Gastrocnemius medialis (tissue), 4 donors: ENCODE measurements at regions not wholly inside any gene's neighbourhood (a gene's known extent, or its start where the extent isn't known, plus 50 kb on each side); places are given as distances from the start of the nearest gene placed in this dataset.

Experiments used
- ATAC-seq, 2 donors: fragments of 150-250 bp; one replicate each; pipeline ENCODE4 v1.9.1; 2016
- DNase-seq, 2 donors: peaks; one replicate each; pipeline ENCODE4 v3.0.0-alpha.2; 2019
- H3K27ac ChIP-seq, 4 donors: fragments of 200-600 bp; sonication (generic); 1 replicate in 1 of 4; 2 replicates in 3 of 4; pipeline ENCODE4 v1.5.1; 2016 to 2018; ENCODE audit warnings: mild to moderate bottlenecking in 2 of 4, moderate library complexity in 1 of 4
- H3K27me3 ChIP-seq, 3 donors: fragments of 200-600 bp; sonication (generic) in 2 of 3; 1 replicate in 1 of 3; 2 replicates in 2 of 3; pipeline versions ENCODE4 v1.5.1 to v1.6.0; 2016 to 2019; ENCODE audit warnings: mild to moderate bottlenecking in 1 of 3, moderate library complexity in 1 of 3
- H3K36me3 ChIP-seq, 2 donors: fragments of 200-600 bp; sonication (generic) in 1 of 2; one replicate each; pipeline ENCODE4 v1.5.1; 2017 to 2018
- H3K4me1 ChIP-seq, 2 donors: fragments of 200-600 bp; sonication (generic) in 1 of 2; one replicate each; pipeline ENCODE4 v1.5.1; 2016 to 2017; ENCODE audit warnings: mild to moderate bottlenecking in 2 of 2
- H3K4me3 ChIP-seq, 4 donors: fragments of 200-600 bp; sonication (generic) in 3 of 4; 1 replicate in 1 of 4; 2 replicates in 3 of 4; pipeline ENCODE4 v1.5.1; 2016 to 2019; ENCODE audit warnings: mild to moderate bottlenecking in 2 of 4
- H3K9me3 ChIP-seq, 3 donors: fragments of 200-600 bp; sonication (generic) in 2 of 3; 1 replicate in 1 of 3; 2 replicates in 2 of 3; pipeline ENCODE4 v1.5.1; 2016 to 2019
- CTCF ChIP-seq, 5 experiments: fragments of 450-650 bp in 3 of 5; fragments of 200-600 bp in 2 of 5; sonication (generic) in 2 of 5; IDR thresholded peaks in 4 of 5; conservative IDR thresholded peaks in 1 of 5; 1 replicate in 4 of 5; 2 replicates in 1 of 5; pipeline ENCODE4 v1.5.1; 2016 to 2019; ENCODE audit warnings: antibody characterized with exemption in 5 of 5, mild to moderate bottlenecking in 3 of 5, moderate library complexity in 3 of 5
- POLR2A ChIP-seq, 2 donors: fragments of 450-650 bp; IDR thresholded peaks; one replicate each; pipeline ENCODE4 v1.6.1; 2017; ENCODE audit warnings: antibody characterized with exemption in 2 of 2, mild to moderate bottlenecking in 2 of 2, moderate library complexity in 2 of 2
- in situ Hi-C, 4 donors: fragments of 200-750 bp; cut with MboI; loops; one replicate each; pipeline versions ENCODE4 v1.15.0 to v1.8.0; 2017; ENCODE audit warnings: low sequenced_read_pairs in 4 of 4
- intact Hi-C: fragments of 100-400 bp; cut with DNase I; formaldehyde crosslinking; loops from one replicate; pipeline ENCODE4 v1.15.1; 2023; ENCODE audit warnings: low total_unique reads

GRCh38 chr1:58964428-58964827 lies 180.6 kb upstream of the JUN start:
- peak in 1 of 2 donors; percentile 24 for DNase-seq
- no peak for ATAC-seq

GRCh38 chr1:58964880-58965279 lies 181.0 kb upstream of the JUN start:
- no peak overlapping the region for H3K4me3 ChIP-seq
- H3K4me1 ChIP-seq, result peaks cover 39 to 45% of the 10 kb centered on the region in 2 donors
- intact Hi-C loops (loop anchor here (2.0 to 5.0 kb wide), 2 partner anchors 54 to 83 kb away; no protein-coding TSS in a partner anchor), in situ Hi-C loops (loop anchor here in 2 of 4 donors (5.0 kb wide), 1 partner anchor 63 kb away; no protein-coding TSS in a partner anchor)
- H3K27ac ChIP-seq, result peak overlapping the region; percentile 90 to 96 (median 93)
- no peaks in the 10 kb centered on the region for H3K9me3 ChIP-seq
- ATAC-seq, result peak; percentile 78 to 82
- peak; percentile 87 to 93 for DNase-seq
- H3K36me3 ChIP-seq, result no peaks in the 10 kb centered on the region
- peak; percentile 8 to 20 for TF ChIP-seq POLR2A (IDR thresholded peaks at IDR 0.05)
- no peak for TF ChIP-seq CTCF (IDR thresholded peaks at IDR 0.05 in 4 of 5, conservative IDR thresholded peaks at IDR 0.05 in 1 of 5)
- H3K27me3 ChIP-seq, result no peaks in the 10 kb centered on the region

More at GRCh38 chr1:58964428-58964827, 180.6 kb upstream of the JUN start:
- TF ChIP-seq POLR2A (IDR thresholded peaks at IDR 0.05), result no peak
- TF ChIP-seq CTCF (IDR thresholded peaks at IDR 0.05 in 4 of 5, conservative IDR thresholded peaks at IDR 0.05 in 1 of 5), result no peak
- Histone ChIP-seq H3K4me1 (peaks cover 39 to 45% of the 10 kb centered on the region in 2 donors), H3K27me3 (no peaks in the 10 kb centered on the region), H3K4me3 (no peak overlapping the region), H3K9me3 (no peaks in the 10 kb centered on the region), H3K36me3 (no peaks in the 10 kb centered on the region), H3K27ac (peak overlapping the region; percentile 90 to 96 (median 93))
- intact Hi-C loops, result loop anchor here (2.0 kb wide), 1 partner anchor 54 kb away; no protein-coding TSS in a partner anchor
- in situ Hi-C loops, result no loop called here

DNA sequence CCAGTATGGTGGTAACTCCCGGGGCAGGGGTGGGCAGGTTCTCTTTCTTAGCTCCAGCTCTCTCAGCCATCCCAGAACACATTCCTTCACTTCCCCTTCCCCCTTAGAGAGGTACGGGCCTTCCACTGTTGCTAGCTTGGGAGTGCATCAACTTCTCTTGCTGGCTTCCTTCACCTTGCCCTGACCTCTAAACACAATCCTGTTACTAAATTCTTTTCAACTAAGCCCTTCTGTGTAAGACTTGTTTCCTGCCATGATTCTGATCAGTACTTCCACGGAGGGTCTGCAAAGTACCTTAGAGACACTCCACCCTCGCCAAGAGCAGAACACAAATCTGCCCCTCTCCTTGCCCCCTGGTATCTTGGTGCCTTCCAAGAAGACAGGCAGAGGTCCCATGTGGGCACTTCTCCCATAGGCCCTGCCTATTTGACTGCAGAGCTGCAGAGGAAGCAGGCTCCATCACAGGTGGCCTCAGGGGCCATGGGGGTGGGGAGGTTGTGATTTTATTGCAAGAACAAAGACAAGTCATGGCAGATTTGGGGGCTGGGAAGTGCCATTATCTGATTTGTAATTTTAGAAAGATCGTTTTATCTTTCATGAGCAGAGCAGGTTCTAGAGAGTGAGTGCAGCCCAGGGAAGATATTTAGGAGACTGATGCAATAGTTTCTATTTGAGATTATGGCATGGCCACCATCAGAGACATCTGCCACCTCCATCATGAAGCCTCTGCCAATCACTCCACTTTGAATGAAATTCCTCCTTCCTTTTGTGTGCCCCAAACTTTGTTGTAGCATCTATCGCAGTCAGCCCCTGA lies 182.5 kb upstream of the JUN start:
- H3K4me1 ChIP-seq, result peaks cover 47 to 54% of the 10 kb centered on the region in 2 donors
- DNase-seq, result peak in 1 of 2 donors; percentile 29
- in situ Hi-C loops (loop anchor here in 2 of 4 donors (5.0 kb wide), 1 partner anchor 64 kb away; no protein-coding TSS in a partner anchor), intact Hi-C loops (loop anchor here (2.0 to 5.0 kb wide), 3 partner anchors 64 to 182 kb away; partner anchors contain the start of gene JUN)
- H3K36me3 ChIP-seq, result no peaks in the 10 kb centered on the region
- TF ChIP-seq POLR2A (IDR thresholded peaks at IDR 0.05), result no peak
- no peak for TF ChIP-seq CTCF (IDR thresholded peaks at IDR 0.05 in 4 of 5, conservative IDR thresholded peaks at IDR 0.05 in 1 of 5)
- peak in 1 of 2 donors; percentile 13 for ATAC-seq
- H3K9me3 ChIP-seq, result no peaks in the 10 kb centered on the region
- H3K27ac ChIP-seq, result peak overlapping the region; percentile 90 to 96 (median 93)
- no peak overlapping the region for H3K4me3 ChIP-seq
- no peaks in the 10 kb centered on the region for H3K27me3 ChIP-seq

DNA sequence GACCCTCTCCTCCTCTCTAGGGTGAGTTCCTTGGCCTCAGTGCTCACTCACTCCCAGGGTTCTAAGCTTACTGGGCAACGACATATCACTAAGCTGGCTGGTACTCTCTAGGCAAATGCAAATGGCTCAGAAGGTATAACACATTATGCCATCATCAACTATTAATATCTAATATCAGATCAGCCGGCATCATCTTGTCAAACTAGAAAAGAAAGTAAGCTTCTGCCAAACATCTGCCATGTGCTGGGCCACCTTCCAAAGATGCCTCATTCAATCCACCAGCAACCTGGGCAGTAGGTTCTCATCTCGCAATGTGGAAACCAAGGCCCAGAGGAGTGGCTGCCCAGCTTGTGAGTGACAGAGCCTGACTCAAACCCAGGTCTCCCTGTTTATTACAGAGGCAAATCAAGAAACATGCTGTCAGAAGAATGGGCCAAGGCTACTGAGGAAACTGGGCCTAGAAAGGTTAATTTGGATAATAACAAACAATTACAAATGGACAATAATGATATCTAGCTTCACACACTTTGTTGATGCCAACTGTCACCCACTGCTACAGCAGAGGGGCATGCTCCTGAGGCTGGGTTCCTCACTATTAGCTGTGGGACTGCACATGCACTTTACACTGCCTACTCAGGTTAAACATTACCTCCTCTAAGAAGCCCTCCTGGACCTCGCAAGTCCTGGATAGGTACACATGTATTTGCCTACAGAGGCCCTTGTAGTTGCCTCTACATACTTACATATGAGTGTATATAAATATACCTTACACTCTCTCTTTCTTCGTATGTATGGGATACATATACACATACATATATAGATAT lies 183.3 kb upstream of the JUN start:
- Histone ChIP-seq H3K27ac (peak overlapping the region; percentile 90 to 96 (median 93)), H3K27me3 (no peaks in the 10 kb centered on the region), H3K36me3 (no peaks in the 10 kb centered on the region), H3K4me3 (no peak overlapping the region), H3K4me1 (peaks cover 52 to 59% of the 10 kb centered on the region in 2 donors), H3K9me3 (no peaks in the 10 kb centered on the region)
- intact Hi-C loops (loop anchor here (2.0 to 5.0 kb wide), 3 partner anchors 64 to 182 kb away; partner anchors contain the start of gene JUN), in situ Hi-C loops (loop anchor here in 2 of 4 donors (5.0 kb wide), 1 partner anchor 65 kb away; no protein-coding TSS in a partner anchor)
- TF ChIP-seq POLR2A (IDR thresholded peaks at IDR 0.05) (no peak), CTCF (IDR thresholded peaks at IDR 0.05 in 4 of 5, conservative IDR thresholded peaks at IDR 0.05 in 1 of 5) (no peak)
- DNase-seq, result peak; percentile 66 to 73
- peak; percentile 5 to 34 for ATAC-seq
